ENCODE measurements at regions not wholly inside any gene's neighbourhood (a gene's known extent, or its start where the extent isn't known, plus 50 kb on each side); places are given as distances from the start of the nearest gene placed in this dataset.

DNA sequence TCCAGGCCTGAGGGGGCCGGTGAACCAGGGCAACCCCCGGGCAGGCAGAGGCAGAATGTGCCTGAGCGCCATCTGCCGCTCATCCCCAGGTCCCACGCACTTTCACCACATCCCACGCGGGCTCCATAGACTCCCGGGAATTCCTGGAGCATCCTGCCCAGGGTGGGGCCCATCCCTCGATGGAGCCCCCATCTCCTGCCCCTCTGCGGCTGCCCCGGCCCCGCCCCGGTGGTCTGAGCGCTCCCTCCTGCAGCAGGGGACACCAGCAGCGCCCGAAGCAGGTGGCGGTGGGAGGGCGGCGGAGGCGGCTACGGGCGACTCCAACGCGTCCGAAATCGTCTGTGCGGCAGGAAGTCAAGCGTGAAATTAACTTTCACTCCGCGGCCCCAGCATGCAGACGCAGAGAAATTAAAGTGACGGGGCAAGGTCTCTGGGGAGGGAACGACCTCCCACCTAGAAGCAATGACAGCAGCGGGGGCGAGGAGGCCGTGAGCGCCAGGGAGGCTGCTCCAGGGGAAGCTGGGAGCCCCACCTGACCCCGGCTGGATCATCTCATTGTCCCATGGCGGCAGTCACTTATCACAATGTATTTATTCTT, 122.2 kb downstream of the NCOR2 start:
- TF ChIP-seq, protein P1, sequence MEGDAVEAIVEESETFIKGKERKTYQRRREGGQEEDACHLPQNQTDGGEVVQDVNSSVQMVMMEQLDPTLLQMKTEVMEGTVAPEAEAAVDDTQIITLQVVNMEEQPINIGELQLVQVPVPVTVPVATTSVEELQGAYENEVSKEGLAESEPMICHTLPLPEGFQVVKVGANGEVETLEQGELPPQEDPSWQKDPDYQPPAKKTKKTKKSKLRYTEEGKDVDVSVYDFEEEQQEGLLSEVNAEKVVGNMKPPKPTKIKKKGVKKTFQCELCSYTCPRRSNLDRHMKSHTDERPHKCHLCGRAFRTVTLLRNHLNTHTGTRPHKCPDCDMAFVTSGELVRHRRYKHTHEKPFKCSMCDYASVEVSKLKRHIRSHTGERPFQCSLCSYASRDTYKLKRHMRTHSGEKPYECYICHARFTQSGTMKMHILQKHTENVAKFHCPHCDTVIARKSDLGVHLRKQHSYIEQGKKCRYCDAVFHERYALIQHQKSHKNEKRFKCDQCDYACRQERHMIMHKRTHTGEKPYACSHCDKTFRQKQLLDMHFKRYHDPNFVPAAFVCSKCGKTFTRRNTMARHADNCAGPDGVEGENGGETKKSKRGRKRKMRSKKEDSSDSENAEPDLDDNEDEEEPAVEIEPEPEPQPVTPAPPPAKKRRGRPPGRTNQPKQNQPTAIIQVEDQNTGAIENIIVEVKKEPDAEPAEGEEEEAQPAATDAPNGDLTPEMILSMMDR (IDR thresholded peaks at IDR 0.05; ENCODE audit: low read depth, low read length): no peak
- TF ChIP-seq EZH2phosphoT487 (IDR thresholded peaks at IDR 0.05; ENCODE audit: low read depth): no peak

Data from OCI-LY3 (cell line).